Activated naive CD8-positive, alpha-beta T cell treated with anti-CD3 and anti-CD28 coated beads for 36 hours (primary cell): ENCODE measurements at regions not wholly inside any gene's neighbourhood (a gene's known extent, or its start where the extent isn't known, plus 50 kb on each side); places are given as distances from the start of the nearest gene placed in this dataset.

Experiments
- DNase-seq: peaks from one replicate; pipeline ENCODE4 v3.0.0; 2021
- H3K27ac Mint-ChIP-seq: one replicate; pipeline ENCODE4 v1.8.0; 2022; ENCODE audit warnings: mild to moderate bottlenecking, moderate library complexity, mixed read lengths
- H3K27me3 Mint-ChIP-seq: one replicate; pipeline ENCODE4 v1.8.0; 2022; ENCODE audit warnings: mild to moderate bottlenecking, mixed read lengths
- H3K36me3 Mint-ChIP-seq: one replicate; pipeline ENCODE4 v1.8.0; 2021; ENCODE audit warnings: mild to moderate bottlenecking, mixed read lengths
- H3K4me1 Mint-ChIP-seq: one replicate; pipeline ENCODE4 v1.8.0; 2021; ENCODE audit warnings: mixed read lengths
- H3K4me3 Mint-ChIP-seq: one replicate; pipeline ENCODE4 v1.8.0; 2022; ENCODE audit warnings: mild to moderate bottlenecking, moderate library complexity, mixed read lengths
- H3K9me3 Mint-ChIP-seq: one replicate; pipeline ENCODE4 v1.8.0; 2022; ENCODE audit warnings: mixed read lengths

GRCh38 chr17:5783269-5783668 lies 199.0 kb upstream of the NLRP1 start:
- Mint-ChIP-seq H3K4me1 (no peaks in the 10 kb centered on the region), H3K9me3 (peaks cover 9% of the 10 kb centered on the region), H3K36me3 (no peaks in the 10 kb centered on the region), H3K27me3 (peaks cover 27% of the 10 kb centered on the region), H3K27ac (no peak overlapping the region), H3K4me3 (no peak overlapping the region)
- no peak for DNase-seq

GRCh38 chr17:5783851-5784250 lies 199.5 kb upstream of the NLRP1 start:
- H3K4me1 Mint-ChIP-seq: no peaks in the 10 kb centered on the region
- H3K27me3 Mint-ChIP-seq: peaks cover 30% of the 10 kb centered on the region
- H3K27ac Mint-ChIP-seq: no peak overlapping the region
- DNase-seq: no peak
- H3K36me3 Mint-ChIP-seq: no peaks in the 10 kb centered on the region
- no peak overlapping the region for H3K4me3 Mint-ChIP-seq
- H3K9me3 Mint-ChIP-seq: peaks cover 9% of the 10 kb centered on the region

GRCh38 chr17:5784791-5785190 lies 200.5 kb upstream of the NLRP1 start:
- H3K9me3 Mint-ChIP-seq: peaks cover 9% of the 10 kb centered on the region
- no peaks in the 10 kb centered on the region for H3K36me3 Mint-ChIP-seq
- DNase-seq: no peak
- H3K27ac Mint-ChIP-seq: no peak overlapping the region
- H3K4me1 Mint-ChIP-seq: no peaks in the 10 kb centered on the region
- H3K4me3 Mint-ChIP-seq: no peak overlapping the region
- peaks cover 37% of the 10 kb centered on the region for H3K27me3 Mint-ChIP-seq

- no peaks in the 10 kb centered on the region for H3K36me3 Mint-ChIP-seq
- H3K27ac Mint-ChIP-seq: no peak overlapping the region
- H3K27me3 Mint-ChIP-seq: peaks cover 38% of the 10 kb centered on the region
- H3K9me3 Mint-ChIP-seq: peaks cover 11% of the 10 kb centered on the region
- H3K4me1 Mint-ChIP-seq: no peaks in the 10 kb centered on the region
- H3K4me3 Mint-ChIP-seq: no peak overlapping the region
- DNase-seq: no peak
Observed at GRCh38 chr17:5785338-5785737, 201.0 kb upstream of the NLRP1 start.

GRCh38 chr17:5785867-5786509 lies 201.7 kb upstream of the NLRP1 start:
- Mint-ChIP-seq H3K27me3 (peaks cover 45% of the 10 kb centered on the region), H3K36me3 (no peaks in the 10 kb centered on the region), H3K27ac (no peak overlapping the region), H3K4me1 (no peaks in the 10 kb centered on the region), H3K9me3 (peaks cover 11% of the 10 kb centered on the region), H3K4me3 (no peak overlapping the region)
- DNase-seq: no peak

GRCh38 chr17:5786510-5786875 lies 202.2 kb upstream of the NLRP1 start:
- Mint-ChIP-seq H3K9me3 (peaks cover 11% of the 10 kb centered on the region), H3K4me1 (no peaks in the 10 kb centered on the region), H3K4me3 (no peak overlapping the region)

GRCh38 chr17:5788266-5788900 lies 204.1 kb upstream of the NLRP1 start:
- Mint-ChIP-seq H3K9me3 (peaks cover 14% of the 10 kb centered on the region), H3K4me1 (no peaks in the 10 kb centered on the region), H3K27me3 (peaks cover 56% of the 10 kb centered on the region), H3K4me3 (no peak overlapping the region), H3K36me3 (peaks cover 4% of the 10 kb centered on the region), H3K27ac (no peak overlapping the region)
- no peak for DNase-seq

More at GRCh38 chr17:5786510-5786875, 202.2 kb upstream of the NLRP1 start:
- Mint-ChIP-seq H3K36me3 (no peaks in the 10 kb centered on the region), H3K27ac (no peak overlapping the region), H3K27me3 (peaks cover 50% of the 10 kb centered on the region)
- no peak for DNase-seq

- H3K4me3 Mint-ChIP-seq: no peak overlapping the region
- peaks cover 4% of the 10 kb centered on the region for H3K36me3 Mint-ChIP-seq
- DNase-seq: no peak
- peaks cover 55% of the 10 kb centered on the region for H3K27me3 Mint-ChIP-seq
- H3K9me3 Mint-ChIP-seq: peaks cover 8% of the 10 kb centered on the region
- H3K4me1 Mint-ChIP-seq: no peaks in the 10 kb centered on the region
- H3K27ac Mint-ChIP-seq: no peak overlapping the region
Observed at GRCh38 chr17:5789528-5789927, 205.2 kb upstream of the NLRP1 start.

GRCh38 chr17:5793157-5793556 lies 208.8 kb upstream of the NLRP1 start:
- Mint-ChIP-seq H3K27me3 (peaks cover 57% of the 10 kb centered on the region), H3K9me3 (peaks cover 8% of the 10 kb centered on the region), H3K27ac (no peak overlapping the region), H3K4me3 (no peak overlapping the region), H3K4me1 (no peaks in the 10 kb centered on the region), H3K36me3 (peaks cover 4% of the 10 kb centered on the region)
- no peak for DNase-seq

GRCh38 chr17:5793899-5794298 lies 209.6 kb upstream of the NLRP1 start:
- H3K4me3 Mint-ChIP-seq: no peak overlapping the region
- no peak overlapping the region for H3K27ac Mint-ChIP-seq
- H3K27me3 Mint-ChIP-seq: peaks cover 55% of the 10 kb centered on the region

GRCh38 chr17:5794385-5794784 lies 210.1 kb upstream of the NLRP1 start:
- H3K36me3 Mint-ChIP-seq: peaks cover 4% of the 10 kb centered on the region
- H3K27ac Mint-ChIP-seq: no peak overlapping the region
- H3K9me3 Mint-ChIP-seq: peaks cover 8% of the 10 kb centered on the region
- no peak overlapping the region for H3K4me3 Mint-ChIP-seq
- no peak for DNase-seq
- H3K27me3 Mint-ChIP-seq: peaks cover 50% of the 10 kb centered on the region
- H3K4me1 Mint-ChIP-seq: no peaks in the 10 kb centered on the region

More at GRCh38 chr17:5793899-5794298, 209.6 kb upstream of the NLRP1 start:
- Mint-ChIP-seq H3K9me3 (peaks cover 8% of the 10 kb centered on the region), H3K36me3 (peaks cover 4% of the 10 kb centered on the region), H3K4me1 (no peaks in the 10 kb centered on the region)
- no peak for DNase-seq

- Mint-ChIP-seq H3K9me3 (peaks cover 8% of the 10 kb centered on the region), H3K36me3 (peaks cover 4% of the 10 kb centered on the region), H3K27ac (no peak overlapping the region), H3K27me3 (peaks cover 46% of the 10 kb centered on the region), H3K4me3 (no peak overlapping the region), H3K4me1 (no peaks in the 10 kb centered on the region)
- DNase-seq: no peak
Observed at GRCh38 chr17:5794881-5795506, 210.7 kb upstream of the NLRP1 start.

GRCh38 chr17:5797447-5798050 lies 213.2 kb upstream of the NLRP1 start:
- Mint-ChIP-seq H3K4me1 (no peaks in the 10 kb centered on the region), H3K27ac (no peak overlapping the region), H3K27me3 (peaks cover 38% of the 10 kb centered on the region), H3K36me3 (peaks cover 4% of the 10 kb centered on the region), H3K4me3 (no peak overlapping the region), H3K9me3 (peaks cover 6% of the 10 kb centered on the region)
- no peak for DNase-seq

GRCh38 chr17:5798094-5798493 lies 213.8 kb upstream of the NLRP1 start:
- H3K9me3 Mint-ChIP-seq: peaks cover under 1% of the 10 kb centered on the region
- peaks cover 34% of the 10 kb centered on the region for H3K27me3 Mint-ChIP-seq
- no peak overlapping the region for H3K27ac Mint-ChIP-seq
- no peaks in the 10 kb centered on the region for H3K36me3 Mint-ChIP-seq
- DNase-seq: no peak
- no peak overlapping the region for H3K4me3 Mint-ChIP-seq
- H3K4me1 Mint-ChIP-seq: no peaks in the 10 kb centered on the region

GRCh38 chr17:5800131-5800530 lies 215.8 kb upstream of the NLRP1 start:
- no peak for DNase-seq
- Mint-ChIP-seq H3K9me3 (peaks cover 4% of the 10 kb centered on the region), H3K36me3 (no peaks in the 10 kb centered on the region), H3K4me1 (no peaks in the 10 kb centered on the region), H3K27me3 (peaks cover 47% of the 10 kb centered on the region), H3K27ac (no peak overlapping the region), H3K4me3 (no peak overlapping the region)
